Brain microvascular endothelial cell (primary cell): ENCODE measurements at regions not wholly inside any gene's neighbourhood (a gene's known extent, or its start where the extent isn't known, plus 50 kb on each side); places are given as distances from the start of the nearest gene placed in this dataset.

Experiments
- DNase-seq: peaks from one replicate; pipeline ENCODE4 v3.0.0-alpha.2; 2020
- H3K27ac ChIP-seq: fragments of 250-450 bp; sonication (Bioruptor Pico); 2 replicates; pipeline ENCODE4 v1.5.1; 2020; ENCODE audit warnings: mild to moderate bottlenecking, moderate library complexity
- H3K27me3 ChIP-seq: fragments of 250-450 bp; sonication (Bioruptor Pico); replicated peaks from 2 replicates; pipeline ENCODE4 v1.5.1; 2020; ENCODE audit warnings: mild to moderate bottlenecking
- H3K36me3 ChIP-seq: fragments of 250-450 bp; sonication (Bioruptor Pico); replicated peaks from 2 replicates; pipeline ENCODE4 v1.5.1; 2020; ENCODE audit warnings: mild to moderate bottlenecking
- H3K4me3 ChIP-seq: 2 replicates; pipeline ENCODE4 v1.5.1; 2011; ENCODE audit warnings: low read depth, mild to moderate bottlenecking, control low read depth, low read length, moderate library complexity
- in situ Hi-C: cut with HindIII; loops from 2 replicates; pipeline ENCODE4 v1.10.0; 2017; ENCODE audit warnings: low sequenced_read_pairs, low pct_ligation_motif_present
- TF ChIP-seq, protein P1 (sequence below): IDR thresholded peaks from 2 replicates; pipeline ENCODE4 v1.5.1; 2011; ENCODE audit warnings: low read depth, mild to moderate bottlenecking, moderate library complexity, low read length, control low read depth, inconsistent platforms; ENCODE audit errors: missing control alignments

DNA sequence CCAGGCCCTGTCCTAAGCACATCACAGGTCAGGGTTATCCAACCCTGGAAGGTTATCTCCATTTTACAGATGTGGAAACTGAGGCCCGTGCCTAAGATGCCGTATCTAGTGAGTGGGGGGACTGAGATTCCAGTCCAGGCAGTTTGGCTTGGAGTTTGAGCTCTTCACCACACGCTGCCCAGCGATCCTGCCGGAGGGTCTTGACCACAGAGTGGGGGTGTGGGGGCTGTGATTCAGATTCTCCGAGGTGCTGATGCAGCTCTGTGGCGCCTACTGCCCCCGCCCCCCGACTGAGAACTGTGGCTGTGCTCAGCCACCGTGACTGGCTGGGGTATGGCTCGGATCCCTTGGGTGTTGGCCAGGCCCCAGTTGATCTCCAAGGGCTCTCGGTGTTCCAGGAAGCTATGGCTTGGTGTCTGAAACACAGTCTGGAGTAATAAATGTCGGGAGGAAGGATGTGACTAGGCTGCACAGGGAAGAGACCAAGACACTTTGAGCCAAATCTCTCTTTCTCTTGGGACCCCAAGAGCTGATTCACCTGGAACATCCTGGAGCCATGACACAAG lies 60.6 kb upstream of the RASD2 start:
- in situ Hi-C loops, result no loop called here
- TF ChIP-seq, protein P1, sequence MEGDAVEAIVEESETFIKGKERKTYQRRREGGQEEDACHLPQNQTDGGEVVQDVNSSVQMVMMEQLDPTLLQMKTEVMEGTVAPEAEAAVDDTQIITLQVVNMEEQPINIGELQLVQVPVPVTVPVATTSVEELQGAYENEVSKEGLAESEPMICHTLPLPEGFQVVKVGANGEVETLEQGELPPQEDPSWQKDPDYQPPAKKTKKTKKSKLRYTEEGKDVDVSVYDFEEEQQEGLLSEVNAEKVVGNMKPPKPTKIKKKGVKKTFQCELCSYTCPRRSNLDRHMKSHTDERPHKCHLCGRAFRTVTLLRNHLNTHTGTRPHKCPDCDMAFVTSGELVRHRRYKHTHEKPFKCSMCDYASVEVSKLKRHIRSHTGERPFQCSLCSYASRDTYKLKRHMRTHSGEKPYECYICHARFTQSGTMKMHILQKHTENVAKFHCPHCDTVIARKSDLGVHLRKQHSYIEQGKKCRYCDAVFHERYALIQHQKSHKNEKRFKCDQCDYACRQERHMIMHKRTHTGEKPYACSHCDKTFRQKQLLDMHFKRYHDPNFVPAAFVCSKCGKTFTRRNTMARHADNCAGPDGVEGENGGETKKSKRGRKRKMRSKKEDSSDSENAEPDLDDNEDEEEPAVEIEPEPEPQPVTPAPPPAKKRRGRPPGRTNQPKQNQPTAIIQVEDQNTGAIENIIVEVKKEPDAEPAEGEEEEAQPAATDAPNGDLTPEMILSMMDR, result no peak
- no peak for DNase-seq
- no peaks in the 10 kb centered on the region for H3K27me3 ChIP-seq
- no peaks in the 10 kb centered on the region for H3K36me3 ChIP-seq
- no peak overlapping the region for H3K4me3 ChIP-seq
- no peak overlapping the region for H3K27ac ChIP-seq

DNA sequence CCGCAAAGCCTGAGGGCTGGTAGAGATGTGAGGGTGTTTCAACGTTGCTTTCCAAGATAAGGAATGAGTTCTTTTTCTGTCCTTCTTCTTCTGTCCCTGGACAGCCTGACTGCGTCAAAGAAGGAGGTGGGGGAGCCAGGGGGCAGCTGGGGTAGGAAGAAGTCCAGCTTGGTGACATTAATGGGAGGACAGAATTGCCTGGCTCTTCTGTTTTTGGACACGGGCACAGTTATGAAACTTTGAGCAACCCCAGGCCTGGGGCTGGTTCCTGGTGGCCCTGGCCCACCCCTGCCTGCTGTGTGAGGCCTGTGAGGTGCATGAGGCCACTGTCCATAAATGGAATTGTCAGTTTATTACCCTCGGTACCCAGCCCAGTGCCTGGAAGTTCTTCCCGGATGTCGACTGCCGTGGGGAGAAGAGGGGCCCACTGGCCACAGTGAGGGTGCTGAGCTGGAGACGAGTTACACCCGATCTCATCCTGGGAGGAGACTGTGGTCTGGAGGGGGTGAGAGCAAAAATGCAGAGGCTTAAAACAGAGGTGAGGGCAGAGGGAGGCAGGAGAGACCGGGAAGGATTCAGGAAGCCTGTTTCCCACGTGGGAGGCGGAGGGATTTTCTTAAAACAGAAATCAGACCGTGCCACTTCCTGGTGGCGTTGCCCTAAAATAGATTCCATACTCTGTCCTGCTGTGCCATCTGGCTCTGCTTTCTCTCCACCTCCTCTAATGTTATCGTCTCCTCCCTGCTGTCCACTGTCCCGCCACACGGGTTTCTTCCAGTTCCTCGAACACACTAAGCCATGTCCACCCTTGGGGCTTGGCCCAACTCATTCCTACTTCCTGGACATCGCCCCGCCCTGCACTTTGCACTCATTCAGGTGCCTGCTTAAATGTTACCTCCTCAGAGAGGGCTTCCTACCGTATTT lies 59.7 kb upstream of the RASD2 start:
- no peak overlapping the region for H3K27ac ChIP-seq
- no peaks in the 10 kb centered on the region for H3K27me3 ChIP-seq
- TF ChIP-seq, protein P1, result no peak
- in situ Hi-C loops, result no loop called here
- no peak for DNase-seq
- H3K4me3 ChIP-seq, result no peak overlapping the region
- H3K36me3 ChIP-seq, result no peaks in the 10 kb centered on the region

DNA sequence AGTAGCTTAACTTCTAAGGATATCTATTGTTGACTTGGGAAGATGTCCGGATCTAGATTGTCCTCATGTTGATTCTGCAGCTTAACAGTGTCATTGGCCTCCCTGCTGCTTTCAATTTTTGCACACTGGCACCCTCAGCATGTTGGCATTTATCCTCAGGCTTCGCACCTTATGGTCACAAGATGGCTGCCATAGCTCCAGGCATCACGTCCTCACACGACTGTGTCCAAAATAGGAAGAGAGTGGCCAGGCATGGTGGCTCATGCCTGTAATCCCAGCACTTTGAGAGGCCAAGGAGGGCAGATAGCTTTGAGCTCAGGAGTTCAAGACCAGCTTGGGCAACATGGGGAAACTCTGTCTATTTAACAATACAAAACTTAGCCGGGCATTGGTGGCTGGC lies 58.3 kb upstream of the RASD2 start:
- Histone ChIP-seq H3K27ac (no peak overlapping the region), H3K27me3 (no peaks in the 10 kb centered on the region), H3K36me3 (no peaks in the 10 kb centered on the region), H3K4me3 (no peak overlapping the region)
- no peak for DNase-seq
- in situ Hi-C loops, result no loop called here
- TF ChIP-seq, protein P1, result no peak

DNA sequence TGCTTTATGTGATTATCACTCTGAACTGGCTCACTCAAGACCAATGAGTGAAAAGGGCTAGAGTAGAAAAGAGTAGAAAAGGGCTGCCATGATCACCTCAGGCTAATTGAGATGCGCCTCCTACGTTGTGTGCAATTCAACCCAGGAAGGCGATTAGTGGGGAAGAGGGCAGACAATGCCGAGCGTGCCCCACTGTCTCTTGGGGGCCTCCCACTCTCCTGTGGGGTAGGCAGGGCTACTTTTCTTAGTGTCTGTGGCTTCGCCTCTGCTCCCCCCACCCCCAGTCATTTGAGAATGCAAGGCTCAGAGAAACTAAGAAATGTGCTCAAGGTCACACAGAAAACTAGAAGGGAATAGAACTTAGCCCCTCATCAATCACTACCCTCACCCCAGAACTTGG lies 57.7 kb upstream of the RASD2 start:
- Histone ChIP-seq H3K27ac (no peak overlapping the region), H3K4me3 (no peak overlapping the region), H3K36me3 (no peaks in the 10 kb centered on the region), H3K27me3 (no peaks in the 10 kb centered on the region)
- in situ Hi-C loops, result no loop called here
- no peak for DNase-seq
- TF ChIP-seq, protein P1, result no peak

DNA sequence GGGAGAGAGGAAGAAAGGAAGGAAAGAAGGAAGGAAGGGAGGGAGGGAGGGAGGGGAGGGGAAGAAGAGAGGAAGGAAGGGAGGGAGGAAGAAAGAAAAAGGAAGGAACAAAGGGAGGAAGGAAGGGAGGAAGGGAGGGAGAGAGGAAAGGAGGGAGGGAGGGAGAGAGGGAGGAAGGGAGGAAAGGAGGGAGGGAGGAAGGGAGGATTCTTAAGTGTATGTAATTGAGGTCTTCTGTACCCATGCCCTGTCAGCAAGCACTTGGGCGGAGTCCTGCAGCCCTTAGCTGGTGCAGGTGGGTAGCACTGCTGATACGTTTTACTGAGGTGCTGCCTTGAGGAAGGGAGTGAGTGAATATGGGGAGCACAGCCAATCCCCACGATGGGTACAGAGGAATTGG lies 56.9 kb upstream of the RASD2 start:
- Histone ChIP-seq H3K27me3 (no peaks in the 10 kb centered on the region), H3K27ac (no peak overlapping the region), H3K36me3 (no peaks in the 10 kb centered on the region), H3K4me3 (no peak overlapping the region)
- in situ Hi-C loops, result no loop called here
- TF ChIP-seq, protein P1, result no peak
- no peak for DNase-seq
